Mesenchymal stem cell (in vitro differentiated cells and primary cell): ENCODE measurements at regions not wholly inside any gene's neighbourhood (a gene's known extent, or its start where the extent isn't known, plus 50 kb on each side); places are given as distances from the start of the nearest gene placed in this dataset.
A peak's percentile ranks its signal among the peaks of the same experiment; 100 is the strongest.

Source experiments
- DNase-seq: peaks from one replicate; pipeline ENCODE4 v3.0.0-alpha.2; 2013
- H2AFZ ChIP-seq: one replicate; pipeline ENCODE4 v1.6.1; 2013; ENCODE audit warnings: low read depth, mild to moderate bottlenecking, control low read depth, inconsistent platforms, low read length, moderate library complexity
- H2AK5ac ChIP-seq: 2 replicates; pipeline ENCODE4 v1.6.1; 2013; ENCODE audit warnings: low read length, moderate library complexity, mild to moderate bottlenecking, inconsistent platforms; ENCODE audit not compliant: severe bottlenecking
- H2BK120ac ChIP-seq: one replicate; pipeline ENCODE4 v1.6.1; 2013; ENCODE audit warnings: low read depth, mild to moderate bottlenecking, inconsistent platforms, low read length, moderate library complexity
- H2BK12ac ChIP-seq, 2 experiments: one replicate each; pipeline ENCODE4 v1.6.1; 2013; ENCODE audit warnings: inconsistent platforms in 2 of 2, low read length in 2 of 2, mild to moderate bottlenecking in 2 of 2, moderate library complexity in 2 of 2, control low read depth in 1 of 2
- H2BK15ac ChIP-seq: one replicate; pipeline ENCODE4 v1.6.1; 2013; ENCODE audit warnings: mild to moderate bottlenecking, low read depth, inconsistent platforms; ENCODE audit not compliant: poor library complexity, severe bottlenecking
- H2BK5ac ChIP-seq: 2 replicates; pipeline ENCODE4 v1.6.1; 2013; ENCODE audit warnings: low read depth, mild to moderate bottlenecking, low read length, control low read depth, inconsistent platforms; ENCODE audit not compliant: poor library complexity, severe bottlenecking
- H3K14ac ChIP-seq, 2 experiments: one replicate each; pipeline ENCODE4 v1.6.1; 2013; ENCODE audit warnings: inconsistent platforms in 2 of 2, low read length in 2 of 2, control low read depth in 1 of 2, mild to moderate bottlenecking in 1 of 2, moderate library complexity in 1 of 2
- H3K18ac ChIP-seq, 2 experiments: one replicate each; pipeline ENCODE4 v1.6.1; 2013; ENCODE audit warnings: inconsistent platforms in 2 of 2, low read length in 2 of 2, control low read depth in 1 of 2, low read depth in 1 of 2, mild to moderate bottlenecking in 1 of 2
- H3K23ac ChIP-seq, 2 experiments: one replicate each; pipeline ENCODE4 v1.6.1; 2013; ENCODE audit warnings: inconsistent platforms in 2 of 2, low read length in 2 of 2, mild to moderate bottlenecking in 2 of 2, moderate library complexity in 2 of 2, control low read depth in 1 of 2
- H3K27ac ChIP-seq: 2 replicates; pipeline ENCODE4 v1.5.1; 2013; ENCODE audit warnings: mild to moderate bottlenecking, moderate library complexity, low read length, control low read depth, inconsistent platforms; ENCODE audit not compliant: poor library complexity, severe bottlenecking
- H3K27me3 ChIP-seq, 2 experiments: 2 replicates each; pipeline versions ENCODE4 v1.6.1 to v1.7.0; 2013; ENCODE audit warnings: low read length in 2 of 2, mild to moderate bottlenecking in 2 of 2, moderate library complexity in 2 of 2, control low read depth in 1 of 2, inconsistent platforms in 1 of 2; ENCODE audit not compliant: control insufficient read depth in 1 of 2, insufficient read depth in 1 of 2
- H3K36me3 ChIP-seq, 2 experiments: 2 replicates each; pipeline versions ENCODE4 v1.6.1 to v1.7.0; 2013; ENCODE audit warnings: low read length in 2 of 2, control low read depth in 1 of 2, inconsistent platforms in 1 of 2, low read depth in 1 of 2, mild to moderate bottlenecking in 1 of 2; ENCODE audit not compliant: insufficient read depth in 2 of 2, control insufficient read depth in 1 of 2
- H3K4ac ChIP-seq, 2 experiments: one replicate each; pipeline ENCODE4 v1.6.1; 2013; ENCODE audit warnings: inconsistent platforms in 2 of 2, low read length in 2 of 2, mild to moderate bottlenecking in 2 of 2, moderate library complexity in 2 of 2, control low read depth in 1 of 2, low read depth in 1 of 2
- H3K4me1 ChIP-seq: 2 replicates; pipeline ENCODE4 v1.6.1; 2013; ENCODE audit warnings: low read depth, low read length, control low read depth; ENCODE audit not compliant: control insufficient read depth, insufficient read depth
- H3K4me2 ChIP-seq: 2 replicates; pipeline ENCODE4 v1.6.1; 2013; ENCODE audit warnings: low read length, mild to moderate bottlenecking, inconsistent platforms; ENCODE audit not compliant: poor library complexity, severe bottlenecking
- H3K4me3 ChIP-seq, 2 experiments: 2 replicates each; pipeline versions ENCODE4 v1.5.1 to v1.7.0; 2013; ENCODE audit warnings: low read length in 2 of 2, mild to moderate bottlenecking in 2 of 2, control low read depth in 1 of 2, low read depth in 1 of 2; ENCODE audit not compliant: insufficient read depth in 1 of 2
- H3K79me1 ChIP-seq: replicated peaks from 2 replicates; pipeline ENCODE4 v1.6.1; 2013; ENCODE audit warnings: mild to moderate bottlenecking, control low read depth, low read length, inconsistent platforms; ENCODE audit not compliant: poor library complexity, severe bottlenecking
- H3K9ac ChIP-seq: 2 replicates; pipeline ENCODE4 v1.7.0; 2013; ENCODE audit warnings: mild to moderate bottlenecking, low read length, moderate library complexity
- H3K9me3 ChIP-seq: 2 replicates; pipeline ENCODE4 v1.7.0; 2013; ENCODE audit warnings: mild to moderate bottlenecking, low read length; ENCODE audit not compliant: control insufficient read depth
- H4K8ac ChIP-seq: one replicate; pipeline ENCODE4 v1.6.1; 2013; ENCODE audit warnings: inconsistent platforms, mild to moderate bottlenecking, low read length, moderate library complexity
- H4K91ac ChIP-seq: one replicate; pipeline ENCODE4 v1.6.1; 2013; ENCODE audit warnings: mild to moderate bottlenecking, low read length, inconsistent platforms
- WGBS: methylation state at CpG from one replicate; pipeline ENCODE4 v1.1.7; 2013; ENCODE audit warnings: mixed read lengths; 5-methylcytosine and 5-hydroxymethylcytosine counted together

DNA sequence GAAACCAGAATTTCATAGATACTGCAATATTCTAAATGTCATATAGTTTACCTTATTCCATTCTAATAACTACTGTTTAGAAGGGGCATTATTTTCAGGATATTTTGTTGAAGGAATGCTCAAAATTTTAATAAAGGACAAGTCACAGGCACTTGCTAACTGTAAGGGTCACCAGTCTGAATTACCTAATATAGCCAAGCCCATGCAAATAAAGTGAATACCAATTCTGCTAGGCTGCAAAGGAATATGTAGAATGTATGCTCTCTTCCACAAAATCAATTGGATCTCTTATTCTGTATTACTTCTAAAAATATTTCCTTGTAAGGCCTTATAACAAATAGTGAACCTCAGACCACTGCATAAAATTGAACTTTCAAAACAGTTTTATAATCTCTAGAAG, 52.3 kb upstream of the FAT4 start:
- no peak overlapping the region for H2AK5ac ChIP-seq
- no peak overlapping the region for H3K18ac ChIP-seq
- H4K91ac ChIP-seq = no peak overlapping the region
- H3K4me2 ChIP-seq = no peak overlapping the region
- H2BK120ac ChIP-seq = no peak overlapping the region
- no peaks in the 10 kb centered on the region for H3K27me3 ChIP-seq
- H3K4me1 ChIP-seq = no peaks in the 10 kb centered on the region
- H3K4me3 ChIP-seq = no peak overlapping the region
- H3K23ac ChIP-seq = no peak overlapping the region
- H2BK5ac ChIP-seq = no peak overlapping the region
- H3K36me3 ChIP-seq = no peaks in the 10 kb centered on the region
- H4K8ac ChIP-seq = no peak overlapping the region
- H2BK15ac ChIP-seq = no peak overlapping the region
- no peak overlapping the region for H3K14ac ChIP-seq
- no peak overlapping the region for H2AFZ ChIP-seq
- H2BK12ac ChIP-seq = no peak overlapping the region
- H3K79me1 ChIP-seq = no peaks in the 10 kb centered on the region
- H3K27ac ChIP-seq = no peak overlapping the region
- H3K9me3 ChIP-seq = no peaks in the 10 kb centered on the region
- H3K9ac ChIP-seq = no peak overlapping the region
- DNase-seq = no peak
- no peak overlapping the region for H3K4ac ChIP-seq

DNA sequence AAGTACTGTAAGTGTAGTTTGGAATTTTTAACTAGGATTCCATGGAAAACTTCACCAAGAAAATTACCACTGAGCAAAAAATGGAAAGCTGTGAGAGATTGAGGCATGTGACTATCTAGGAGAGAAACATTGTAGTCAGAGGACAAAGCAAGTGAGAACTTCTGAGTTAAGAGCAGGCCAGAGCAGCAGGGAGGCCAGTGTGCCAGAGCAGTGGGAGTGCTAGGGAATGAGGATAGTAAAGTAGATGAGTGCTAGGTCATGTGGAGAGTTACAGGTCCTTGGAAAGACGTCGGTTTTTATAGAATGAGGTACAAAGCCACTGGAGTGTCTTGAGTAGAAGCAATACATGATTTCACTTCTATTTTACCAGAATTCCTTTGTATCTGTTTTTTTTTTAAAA, 52.7 kb upstream of the FAT4 start:
- H3K18ac ChIP-seq = no peak overlapping the region
- DNase-seq = no peak
- no peaks in the 10 kb centered on the region for H3K9me3 ChIP-seq
- no peak overlapping the region for H3K23ac ChIP-seq
- H3K79me1 ChIP-seq = no peaks in the 10 kb centered on the region
- no peak overlapping the region for H3K14ac ChIP-seq
- H3K4ac ChIP-seq = no peak overlapping the region
- H2AK5ac ChIP-seq = no peak overlapping the region
- WGBS = no CpG with 5 or more reads among the region's 2 CpGs
- H3K4me3 ChIP-seq = no peak overlapping the region
- no peaks in the 10 kb centered on the region for H3K4me1 ChIP-seq
- H3K36me3 ChIP-seq = no peaks in the 10 kb centered on the region
- H2BK120ac ChIP-seq = no peak overlapping the region
- H2AFZ ChIP-seq = no peak overlapping the region
- no peak overlapping the region for H2BK12ac ChIP-seq
- H3K4me2 ChIP-seq = no peak overlapping the region
- no peak overlapping the region for H2BK5ac ChIP-seq
- no peak overlapping the region for H3K9ac ChIP-seq
- no peak overlapping the region for H2BK15ac ChIP-seq
- no peaks in the 10 kb centered on the region for H3K27me3 ChIP-seq
- no peak overlapping the region for H4K91ac ChIP-seq
- H4K8ac ChIP-seq = no peak overlapping the region
- H3K27ac ChIP-seq = no peak overlapping the region

DNA sequence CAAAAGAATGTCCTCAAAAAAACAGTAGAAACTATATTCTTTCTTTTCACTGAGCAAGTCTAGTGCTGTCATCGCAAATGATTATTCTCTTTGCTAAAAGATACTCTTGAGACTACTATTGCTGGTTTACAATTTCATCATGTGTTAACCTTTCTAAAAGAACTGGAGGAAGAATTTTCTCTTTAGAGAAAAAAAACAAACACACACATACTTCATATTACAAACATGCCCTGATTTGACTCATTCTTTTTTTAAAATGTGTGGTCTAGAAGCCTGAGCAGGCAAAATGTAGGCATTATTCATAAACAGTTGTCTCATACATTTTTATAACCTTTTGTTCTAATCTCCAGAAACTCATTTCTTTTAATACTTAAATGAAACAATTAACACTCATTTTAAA, 60.6 kb upstream of the FAT4 start:
- WGBS = no CpG with 5 or more reads among the region's 1 CpG

DNA sequence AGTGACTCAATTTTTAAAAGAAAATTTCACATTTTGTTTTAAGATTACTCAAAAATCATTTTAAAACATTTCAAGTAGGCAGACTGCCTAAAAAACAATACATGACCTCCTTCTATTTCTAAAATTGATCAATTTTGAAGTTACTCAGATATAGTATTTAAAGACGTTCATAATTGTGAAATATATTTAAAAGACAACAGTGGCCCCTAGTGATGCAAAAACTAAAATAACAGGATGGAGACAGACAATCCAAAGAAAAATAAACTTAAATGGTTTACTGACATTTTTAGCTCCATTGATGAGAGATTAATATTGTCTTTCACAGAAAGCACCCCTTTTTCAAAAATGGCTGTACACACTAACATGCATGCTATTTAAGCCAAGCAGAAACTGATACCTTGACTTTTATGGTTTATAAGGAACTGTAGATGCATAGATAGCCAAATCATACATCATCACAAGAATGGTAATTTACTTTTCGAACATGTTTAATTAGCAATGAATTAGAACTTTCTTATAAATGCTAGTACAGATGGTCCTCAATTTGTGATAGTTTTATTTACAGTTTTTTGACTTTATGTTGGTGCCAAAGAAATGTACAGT, 69.8 kb upstream of the FAT4 start:
- no peak overlapping the region for H3K4ac ChIP-seq
- DNase-seq = peak; percentile 36
- H3K9me3 ChIP-seq = no peaks in the 10 kb centered on the region
- no peaks in the 10 kb centered on the region for H3K79me1 ChIP-seq
- H2BK15ac ChIP-seq = no peak overlapping the region
- no peak overlapping the region for H3K23ac ChIP-seq
- WGBS = no CpG with 5 or more reads among the region's 2 CpGs
- no peak overlapping the region for H3K4me2 ChIP-seq
- H3K27ac ChIP-seq = no peak overlapping the region
- H2BK5ac ChIP-seq = no peak overlapping the region
- H4K8ac ChIP-seq = no peak overlapping the region
- H3K18ac ChIP-seq = no peak overlapping the region
- H3K4me1 ChIP-seq = no peaks in the 10 kb centered on the region
- H4K91ac ChIP-seq = no peak overlapping the region
- H2AK5ac ChIP-seq = no peak overlapping the region
- H2BK12ac ChIP-seq = no peak overlapping the region
- no peak overlapping the region for H3K4me3 ChIP-seq
- H2AFZ ChIP-seq = no peak overlapping the region
- H3K36me3 ChIP-seq = no peaks in the 10 kb centered on the region
- no peak overlapping the region for H3K14ac ChIP-seq
- no peak overlapping the region for H3K9ac ChIP-seq
- no peaks in the 10 kb centered on the region for H3K27me3 ChIP-seq
- no peak overlapping the region for H2BK120ac ChIP-seq

More for the DNA sequence above, 60.6 kb upstream of the FAT4 start:
- no peaks in the 10 kb centered on the region for H3K4me1 ChIP-seq
- H3K9ac ChIP-seq = peak overlapping the region; percentile 11
- no peaks in the 10 kb centered on the region for H3K36me3 ChIP-seq
- no peak overlapping the region for H4K91ac ChIP-seq
- H3K18ac ChIP-seq = no peak overlapping the region
- no peaks in the 10 kb centered on the region for H3K79me1 ChIP-seq
- H2BK5ac ChIP-seq = no peak overlapping the region
- H3K4ac ChIP-seq = no peak overlapping the region
- H4K8ac ChIP-seq = no peak overlapping the region
- H2AFZ ChIP-seq = no peak overlapping the region
- H3K4me2 ChIP-seq = no peak overlapping the region
- peak; percentile 7 for DNase-seq
- H2AK5ac ChIP-seq = no peak overlapping the region
- H2BK12ac ChIP-seq = no peak overlapping the region
- H3K23ac ChIP-seq = no peak overlapping the region
- H3K27ac ChIP-seq = no peak overlapping the region
- no peaks in the 10 kb centered on the region for H3K27me3 ChIP-seq
- no peak overlapping the region for H2BK120ac ChIP-seq
- no peak overlapping the region for H2BK15ac ChIP-seq
- no peak overlapping the region for H3K14ac ChIP-seq
- H3K4me3 ChIP-seq = no peak overlapping the region
- no peaks in the 10 kb centered on the region for H3K9me3 ChIP-seq
